Smooth muscle cell (in vitro differentiated cells): ENCODE measurements at regions not wholly inside any gene's neighbourhood (a gene's known extent, or its start where the extent isn't known, plus 50 kb on each side); places are given as distances from the start of the nearest gene placed in this dataset.

Experiments
- DNase-seq: peaks from one replicate; lab custom pipeline; 2025; ENCODE audit not compliant: unreplicated experiment; lab: John Stamatoyannopoulos, UW
- H2AFZ ChIP-seq: fragments of 200-600 bp; sonication (generic); 2 replicates; pipeline ENCODE4 v1.6.0; 2016; ENCODE audit warnings: antibody characterized with exemption, low read depth, mild to moderate bottlenecking
- H3F3A ChIP-seq: fragments of 200-600 bp; sonication (generic); 2 replicates; pipeline ENCODE4 v1.6.0; 2017; ENCODE audit warnings: antibody characterized with exemption, low read depth
- H3K27ac ChIP-seq: fragments of 200-600 bp; sonication (generic); 2 replicates; pipeline ENCODE4 v1.5.1; 2016; ENCODE audit warnings: low read depth, mild to moderate bottlenecking
- H3K27me3 ChIP-seq: fragments of 200-600 bp; sonication (generic); 2 replicates; pipeline ENCODE4 v1.6.1; 2016; ENCODE audit warnings: low read depth, mild to moderate bottlenecking
- H3K36me3 ChIP-seq: fragments of 200-600 bp; sonication (generic); 2 replicates; pipeline ENCODE4 v1.5.1; 2016; ENCODE audit warnings: low read depth
- H3K4me1 ChIP-seq: fragments of 200-600 bp; sonication (generic); 2 replicates; pipeline ENCODE4 v1.5.1; 2016; ENCODE audit warnings: low read depth
- H3K4me2 ChIP-seq: fragments of 200-600 bp; sonication (generic); 2 replicates; pipeline ENCODE4 v1.6.0; 2016; ENCODE audit warnings: mild to moderate bottlenecking
- H3K4me3 ChIP-seq: fragments of 200-600 bp; sonication (generic); 2 replicates; pipeline ENCODE4 v1.5.1; 2016; ENCODE audit warnings: mild to moderate bottlenecking
- H3K79me2 ChIP-seq: fragments of 200-600 bp; sonication (generic); 2 replicates; pipeline ENCODE4 v1.6.0; 2016; ENCODE audit warnings: low read depth, mild to moderate bottlenecking
- H3K9ac ChIP-seq: fragments of 200-600 bp; sonication (generic); 2 replicates; pipeline ENCODE4 v1.6.0; 2016; ENCODE audit warnings: low read depth
- H3K9me3 ChIP-seq: fragments of 200-600 bp; sonication (generic); replicated peaks from 2 replicates; pipeline ENCODE4 v1.5.1; 2016; ENCODE audit warnings: low read depth
- H4K20me1 ChIP-seq: fragments of 200-600 bp; sonication (generic); 2 replicates; pipeline ENCODE4 v1.6.0; 2016; ENCODE audit warnings: low read depth
- WGBS: methylation state at CpG from one replicate; pipeline ENCODE4 v1.1.7; 2016; ENCODE audit warnings: low lambda C conversion rate; 5-methylcytosine and 5-hydroxymethylcytosine counted together
- TF ChIP-seq, protein P1 (sequence below): fragments of 200-600 bp; sonication (generic); IDR thresholded peaks from 2 replicates; pipeline ENCODE4 v1.5.1; 2017; ENCODE audit warnings: borderline replicate concordance, mild to moderate bottlenecking, antibody characterized with exemption; ENCODE audit not compliant: insufficient read depth, poor library complexity, severe bottlenecking

DNA sequence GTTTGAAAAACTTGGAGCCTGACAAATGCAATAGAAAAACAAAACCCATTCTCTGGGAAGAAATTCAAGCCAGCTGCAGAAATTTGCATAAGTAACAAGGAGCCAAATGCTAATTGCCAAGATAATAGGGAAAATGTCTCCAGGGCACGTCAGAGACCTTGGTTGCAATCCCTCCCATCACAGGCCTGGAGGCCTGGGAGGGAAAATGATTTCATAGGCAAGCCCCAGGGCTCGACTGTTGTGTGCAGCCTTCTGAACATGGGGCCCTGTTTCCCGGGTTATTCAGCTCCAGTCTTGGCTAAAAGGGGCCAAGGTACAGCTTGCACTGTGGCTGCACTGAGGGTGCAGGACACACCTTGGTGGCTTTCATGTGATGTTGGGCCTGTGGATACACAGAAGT lies 760.4 kb upstream of the PABPC4L start:
- H3K79me2 ChIP-seq: no peaks in the 10 kb centered on the region
- H3K4me3 ChIP-seq: no peak overlapping the region
- no peaks in the 10 kb centered on the region for H3K4me1 ChIP-seq
- TF ChIP-seq, protein P1, sequence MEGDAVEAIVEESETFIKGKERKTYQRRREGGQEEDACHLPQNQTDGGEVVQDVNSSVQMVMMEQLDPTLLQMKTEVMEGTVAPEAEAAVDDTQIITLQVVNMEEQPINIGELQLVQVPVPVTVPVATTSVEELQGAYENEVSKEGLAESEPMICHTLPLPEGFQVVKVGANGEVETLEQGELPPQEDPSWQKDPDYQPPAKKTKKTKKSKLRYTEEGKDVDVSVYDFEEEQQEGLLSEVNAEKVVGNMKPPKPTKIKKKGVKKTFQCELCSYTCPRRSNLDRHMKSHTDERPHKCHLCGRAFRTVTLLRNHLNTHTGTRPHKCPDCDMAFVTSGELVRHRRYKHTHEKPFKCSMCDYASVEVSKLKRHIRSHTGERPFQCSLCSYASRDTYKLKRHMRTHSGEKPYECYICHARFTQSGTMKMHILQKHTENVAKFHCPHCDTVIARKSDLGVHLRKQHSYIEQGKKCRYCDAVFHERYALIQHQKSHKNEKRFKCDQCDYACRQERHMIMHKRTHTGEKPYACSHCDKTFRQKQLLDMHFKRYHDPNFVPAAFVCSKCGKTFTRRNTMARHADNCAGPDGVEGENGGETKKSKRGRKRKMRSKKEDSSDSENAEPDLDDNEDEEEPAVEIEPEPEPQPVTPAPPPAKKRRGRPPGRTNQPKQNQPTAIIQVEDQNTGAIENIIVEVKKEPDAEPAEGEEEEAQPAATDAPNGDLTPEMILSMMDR: no peak
- no peak overlapping the region for H3K4me2 ChIP-seq
- H4K20me1 ChIP-seq: no peaks in the 10 kb centered on the region
- 81% methylated on average over 3 of the region's 3 CpGs for WGBS
- DNase-seq: no peak
- no peaks in the 10 kb centered on the region for H3K27me3 ChIP-seq
- H3K36me3 ChIP-seq: no peaks in the 10 kb centered on the region
- no peak overlapping the region for H3K9ac ChIP-seq
- H2AFZ ChIP-seq: no peak overlapping the region
- H3K27ac ChIP-seq: no peak overlapping the region
- no peaks in the 10 kb centered on the region for H3K9me3 ChIP-seq
- H3F3A ChIP-seq: no peaks in the 10 kb centered on the region

DNA sequence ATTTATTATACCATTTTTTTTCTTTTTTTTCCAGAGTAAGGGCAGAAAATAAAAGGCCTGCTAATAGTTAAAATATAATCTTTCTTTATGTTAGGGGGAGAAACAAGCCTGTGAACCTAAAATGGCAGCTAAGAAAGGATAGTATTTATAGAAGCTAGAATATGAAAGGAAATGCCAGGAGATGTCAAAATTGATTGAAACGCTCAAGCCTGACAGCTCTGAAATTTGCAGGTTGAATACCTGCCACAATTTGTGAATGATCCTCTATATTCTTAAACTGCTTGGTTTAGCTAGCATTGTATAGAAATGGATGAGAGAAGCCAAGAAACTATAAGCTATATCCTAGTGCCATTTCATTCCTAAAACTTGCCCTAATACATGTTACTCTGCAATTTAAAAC lies 757.3 kb upstream of the PABPC4L start:
- no peaks in the 10 kb centered on the region for H3K4me1 ChIP-seq
- H3K9me3 ChIP-seq: no peaks in the 10 kb centered on the region
- H4K20me1 ChIP-seq: no peaks in the 10 kb centered on the region
- DNase-seq: no peak
- TF ChIP-seq, protein P1: no peak
- H3K4me3 ChIP-seq: no peak overlapping the region
- WGBS: 100% methylated on average over 1 of the region's 1 CpG
- no peak overlapping the region for H3K27ac ChIP-seq
- H3K4me2 ChIP-seq: no peak overlapping the region
- no peak overlapping the region for H2AFZ ChIP-seq
- H3K27me3 ChIP-seq: no peaks in the 10 kb centered on the region
- H3K9ac ChIP-seq: no peak overlapping the region
- H3F3A ChIP-seq: no peaks in the 10 kb centered on the region
- H3K79me2 ChIP-seq: no peaks in the 10 kb centered on the region
- no peaks in the 10 kb centered on the region for H3K36me3 ChIP-seq

GRCh38 chr4:134955059-134955458 lies 753.5 kb upstream of the PABPC4L start:
- TF ChIP-seq, protein P1: no peak

GRCh38 chr4:134952775-134953174 lies 751.2 kb upstream of the PABPC4L start:
- TF ChIP-seq, protein P1: no peak
- Histone ChIP-seq H3F3A (no peaks in the 10 kb centered on the region), H3K4me3 (no peak overlapping the region), H4K20me1 (no peaks in the 10 kb centered on the region), H3K4me2 (no peak overlapping the region), H3K36me3 (no peaks in the 10 kb centered on the region), H3K27ac (no peak overlapping the region), H3K4me1 (no peaks in the 10 kb centered on the region), H3K27me3 (no peaks in the 10 kb centered on the region), H3K9ac (no peak overlapping the region), H3K79me2 (no peaks in the 10 kb centered on the region), H3K9me3 (no peaks in the 10 kb centered on the region), H2AFZ (no peak overlapping the region)
- WGBS: 99% methylated on average over 21 of the region's 21 CpGs
- no peak for DNase-seq

More at GRCh38 chr4:134955059-134955458, 753.5 kb upstream of the PABPC4L start:
- Histone ChIP-seq H3K36me3 (no peaks in the 10 kb centered on the region), H3F3A (no peaks in the 10 kb centered on the region), H3K27me3 (no peaks in the 10 kb centered on the region), H3K4me1 (no peaks in the 10 kb centered on the region), H3K9ac (no peak overlapping the region), H3K9me3 (no peaks in the 10 kb centered on the region), H3K79me2 (no peaks in the 10 kb centered on the region), H3K27ac (no peak overlapping the region), H4K20me1 (no peaks in the 10 kb centered on the region), H3K4me2 (no peak overlapping the region), H3K4me3 (no peak overlapping the region), H2AFZ (no peak overlapping the region)
- no peak for DNase-seq
- 92% methylated on average over 1 of the region's 1 CpG for WGBS
